ENCODE measurements at regions not wholly inside any gene's neighbourhood (a gene's known extent, or its start where the extent isn't known, plus 50 kb on each side); places are given as distances from the start of the nearest gene placed in this dataset.

DNA sequence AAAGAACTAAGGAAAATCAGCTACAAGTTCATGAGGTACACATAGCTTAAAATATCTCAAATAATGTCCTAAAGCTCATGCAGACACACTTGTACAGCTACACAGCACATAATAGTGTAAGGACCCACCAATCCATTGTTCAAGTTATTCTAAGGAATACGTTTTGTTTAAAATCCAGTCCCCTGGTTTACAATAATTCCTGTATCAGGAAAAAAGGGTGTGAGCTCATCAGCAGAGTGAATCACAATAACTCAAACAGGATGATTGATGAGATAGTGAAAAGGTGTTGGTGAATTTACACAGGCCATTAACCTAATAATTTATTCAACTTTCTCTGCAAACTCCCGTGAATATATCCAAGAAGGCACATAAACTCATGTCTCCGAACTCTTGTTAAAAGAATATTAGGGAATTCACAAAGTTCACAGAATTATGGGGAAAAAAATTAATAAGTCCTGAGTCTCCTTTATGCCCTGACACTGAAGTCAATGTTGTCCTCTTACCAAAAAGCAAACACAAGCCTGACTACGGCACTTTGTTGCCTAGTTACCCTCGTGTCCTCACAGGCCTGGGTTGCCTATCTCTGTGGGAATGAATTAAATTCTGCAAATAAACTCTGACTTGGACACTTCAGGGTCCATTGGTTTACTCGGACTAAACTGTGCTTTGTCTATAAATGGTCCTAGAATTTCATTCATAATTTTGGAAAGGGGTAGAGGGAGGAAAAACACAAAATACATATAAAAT is 142.8 kb upstream of the PDE4D start:
- H3K27ac Mint-ChIP-seq (ENCODE audit: low read depth, unreplicated experiment), result no peak overlapping the region
- TF ChIP-seq CTCF (IDR thresholded peaks at IDR 0.05; ENCODE audit: unreplicated experiment), result no peak
- no TSS peak for BruUV-seq (replicated peaks)
- ChIA-PET POLR2A (no interaction called here), CTCF (no interaction called here)
- H3K4me1 Mint-ChIP-seq (ENCODE audit: insufficient read depth, unreplicated experiment), result no peaks in the 10 kb centered on the region
- no peaks in the 10 kb centered on the region for H3K9me3 Mint-ChIP-seq (ENCODE audit: unreplicated experiment)
- H3K4me3 Mint-ChIP-seq (ENCODE audit: unreplicated experiment), result no peak overlapping the region
- intact Hi-C loops (cut with micrococcal nuclease), result no loop called here
- no peak for DNase-seq (ENCODE audit: unreplicated experiment)
- peaks cover 49% of the 10 kb centered on the region for H3K27me3 Mint-ChIP-seq (ENCODE audit: insufficient read depth, unreplicated experiment)
- no peaks in the 10 kb centered on the region for H3K36me3 Mint-ChIP-seq (ENCODE audit: insufficient read depth, unreplicated experiment)

DNA sequence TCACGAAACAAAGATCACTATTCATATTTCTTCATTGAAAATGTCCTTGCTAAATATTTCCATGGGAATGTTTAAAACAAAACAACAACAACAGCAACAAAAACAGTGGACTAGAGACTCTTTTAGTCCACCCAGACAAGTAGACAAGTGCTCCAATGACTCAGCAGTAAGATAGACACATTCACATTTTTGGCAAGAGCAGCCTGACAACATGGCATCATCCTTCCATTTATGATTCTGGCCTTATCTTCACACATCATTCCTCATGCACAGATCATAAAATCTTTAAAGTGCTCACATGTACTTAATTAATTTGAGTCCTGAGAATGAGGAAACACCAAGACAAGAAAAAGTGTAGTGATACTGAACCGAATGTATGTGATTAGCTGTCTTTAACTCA is 132.6 kb upstream of the PDE4D start:
- intact Hi-C loops (cut with micrococcal nuclease), result no loop called here
- no peaks in the 10 kb centered on the region for H3K9me3 Mint-ChIP-seq (ENCODE audit: unreplicated experiment)
- ChIA-PET CTCF (no interaction called here), POLR2A (interaction anchor here (0.6 kb wide), 1 partner anchor 38 kb away, joined by 3 read pairs; no protein-coding TSS in a partner anchor)
- H3K4me3 Mint-ChIP-seq (ENCODE audit: unreplicated experiment), result no peak overlapping the region
- H3K27me3 Mint-ChIP-seq (ENCODE audit: insufficient read depth, unreplicated experiment), result peaks cover 34% of the 10 kb centered on the region
- TF ChIP-seq CTCF (IDR thresholded peaks at IDR 0.05; ENCODE audit: unreplicated experiment), result no peak
- no TSS peak for BruUV-seq (replicated peaks)
- no peaks in the 10 kb centered on the region for H3K4me1 Mint-ChIP-seq (ENCODE audit: insufficient read depth, unreplicated experiment)
- no peaks in the 10 kb centered on the region for H3K36me3 Mint-ChIP-seq (ENCODE audit: insufficient read depth, unreplicated experiment)
- no peak for DNase-seq (ENCODE audit: unreplicated experiment)
- H3K27ac Mint-ChIP-seq (ENCODE audit: low read depth, unreplicated experiment), result no peak overlapping the region

GRCh38 chr5:60024104-60024503 is 130.6 kb upstream of the PDE4D start:
- Mint-ChIP-seq H3K4me3 (ENCODE audit: unreplicated experiment) (no peak overlapping the region), H3K9me3 (ENCODE audit: unreplicated experiment) (no peaks in the 10 kb centered on the region), H3K36me3 (ENCODE audit: insufficient read depth, unreplicated experiment) (no peaks in the 10 kb centered on the region), H3K4me1 (ENCODE audit: insufficient read depth, unreplicated experiment) (no peaks in the 10 kb centered on the region), H3K27me3 (ENCODE audit: insufficient read depth, unreplicated experiment) (peaks cover 44% of the 10 kb centered on the region), H3K27ac (ENCODE audit: low read depth, unreplicated experiment) (no peak overlapping the region)
- BruUV-seq (replicated peaks), result no TSS peak
- ChIA-PET POLR2A (no interaction called here), CTCF (no interaction called here)
- TF ChIP-seq CTCF (IDR thresholded peaks at IDR 0.05; ENCODE audit: unreplicated experiment), result no peak
- DNase-seq (ENCODE audit: unreplicated experiment), result no peak
- intact Hi-C loops (cut with micrococcal nuclease), result no loop called here

DNA sequence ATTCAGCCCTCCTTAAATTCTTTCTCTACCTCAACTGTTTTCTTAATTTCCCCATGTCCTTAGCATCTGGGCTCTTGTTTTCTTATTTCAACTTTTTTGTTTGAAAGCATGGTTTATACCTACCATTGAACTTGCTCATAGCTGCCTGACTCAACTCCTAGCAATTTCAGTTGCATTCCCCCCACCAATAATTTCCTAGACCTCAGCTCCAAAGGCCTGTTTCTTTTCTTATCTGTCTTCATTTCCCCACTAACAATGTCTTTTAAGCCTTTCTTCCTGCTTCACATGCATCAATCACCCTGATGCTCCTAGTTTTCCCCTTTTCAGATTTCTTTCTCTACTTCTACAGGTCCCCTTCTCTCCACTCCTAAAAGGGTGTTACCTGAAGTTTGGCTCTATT is 129.7 kb upstream of the PDE4D start:
- ChIA-PET CTCF (no interaction called here), POLR2A (interaction anchor here (0.7 kb wide), 1 partner anchor 76 kb away, joined by 3 read pairs; no protein-coding TSS in a partner anchor)
- intact Hi-C loops (cut with micrococcal nuclease), result no loop called here
- H3K27me3 Mint-ChIP-seq (ENCODE audit: insufficient read depth, unreplicated experiment), result peaks cover 52% of the 10 kb centered on the region
- BruUV-seq (replicated peaks), result no TSS peak
- no peak for TF ChIP-seq CTCF (IDR thresholded peaks at IDR 0.05; ENCODE audit: unreplicated experiment)
- no peaks in the 10 kb centered on the region for H3K36me3 Mint-ChIP-seq (ENCODE audit: insufficient read depth, unreplicated experiment)
- no peak overlapping the region for H3K4me3 Mint-ChIP-seq (ENCODE audit: unreplicated experiment)
- no peak overlapping the region for H3K27ac Mint-ChIP-seq (ENCODE audit: low read depth, unreplicated experiment)
- DNase-seq (ENCODE audit: unreplicated experiment), result no peak
- no peaks in the 10 kb centered on the region for H3K4me1 Mint-ChIP-seq (ENCODE audit: insufficient read depth, unreplicated experiment)
- H3K9me3 Mint-ChIP-seq (ENCODE audit: unreplicated experiment), result no peaks in the 10 kb centered on the region

All from MCF 10A (cell line).